WTC11 (cell line): ENCODE measurements at regions not wholly inside any gene's neighbourhood (a gene's known extent, or its start where the extent isn't known, plus 50 kb on each side); places are given as distances from the start of the nearest gene placed in this dataset.
"Not testable (repeated sequence)": the region's sequence is repeated elsewhere in the genome, so short reads cannot be mapped to it uniquely, and the experiment has no call there.

Experiments
- ATAC-seq: fragments of 200-7000 bp; cut with Tn5 transposase; 2 replicates; pipeline ENCODE4 v1.10.0; 2021; ENCODE audit warnings: mild to moderate bottlenecking, moderate library complexity
- CTCF ChIA-PET: fragments of 300-600 bp; sonication (Branson Sonifier 250); formaldehyde crosslinking; loops from one replicate; lab custom pipeline; 2021; ENCODE audit warnings: antibody characterized with exemption; lab: Charles Lee
- POLR2A ChIA-PET: fragments of 350-600 bp; sonication (Branson Sonifier 250); formaldehyde crosslinking; loops from one replicate; lab custom pipeline; 2021; ENCODE audit warnings: antibody characterized with exemption; lab: Charles Lee
- DNase-seq: peaks from one replicate; pipeline ENCODE4 v3.0.0; 2021; ENCODE audit warnings: low spot score
- H3K27ac Mint-ChIP-seq: 2 replicates; pipeline ENCODE4 v1.8.0; 2021; ENCODE audit warnings: mixed read lengths
- H3K27me3 Mint-ChIP-seq: 2 replicates; pipeline ENCODE4 v1.8.0; 2021; ENCODE audit warnings: low read depth, mild to moderate bottlenecking, moderate library complexity, mixed read lengths
- H3K36me3 Mint-ChIP-seq: 2 replicates; pipeline ENCODE4 v1.8.0; 2021; ENCODE audit warnings: mixed read lengths
- H3K4me1 Mint-ChIP-seq: 2 replicates; pipeline ENCODE4 v1.8.0; 2022; ENCODE audit warnings: mixed read lengths
- H3K4me3 Mint-ChIP-seq: 2 replicates; pipeline ENCODE4 v1.8.0; 2021; ENCODE audit warnings: mild to moderate bottlenecking, moderate library complexity, mixed read lengths
- H3K9me3 Mint-ChIP-seq: 2 replicates; pipeline ENCODE4 v1.8.0; 2021; ENCODE audit warnings: mixed read lengths
- FOXK1 ChIP-seq: sonication (generic); formaldehyde crosslinking; IDR thresholded peaks from 2 replicates; pipeline ENCODE4 v1.8.0; 2022; ENCODE audit warnings: mild to moderate bottlenecking, moderate library complexity, missing genetic modification reagents
- FOXP1 ChIP-seq: sonication (generic); formaldehyde crosslinking; IDR thresholded peaks from 2 replicates; pipeline ENCODE4 v1.8.0; 2022; ENCODE audit warnings: missing genetic modification reagents, mild to moderate bottlenecking, moderate library complexity, borderline replicate concordance
- SMAD3 ChIP-seq: sonication (generic); formaldehyde crosslinking; IDR thresholded peaks from 2 replicates; pipeline ENCODE4 v1.8.0; 2022; ENCODE audit warnings: missing genetic modification reagents, mild to moderate bottlenecking, borderline replicate concordance
- SOX15 ChIP-seq: fragments of 250-450 bp; sonication (Bioruptor Pico); IDR thresholded peaks from 2 replicates; pipeline ENCODE4 v1.9.0; 2021; ENCODE audit warnings: mild to moderate bottlenecking
- TEAD1 ChIP-seq: sonication (generic); formaldehyde crosslinking; IDR thresholded peaks from 2 replicates; pipeline ENCODE4 v1.8.0; 2022; ENCODE audit warnings: mild to moderate bottlenecking, missing genetic modification reagents
- ZNF138 ChIP-seq: sonication (generic); formaldehyde crosslinking; conservative IDR thresholded peaks from 2 replicates; pipeline ENCODE4 v1.8.1; 2022; ENCODE audit warnings: mild to moderate bottlenecking, moderate library complexity, missing genetic modification reagents
- TF ChIP-seq, protein P1 (sequence below): sonication (generic); formaldehyde crosslinking; IDR thresholded peaks from 2 replicates; pipeline ENCODE4 v1.8.0; 2022; ENCODE audit warnings: missing genetic modification reagents
- TF ChIP-seq, protein P2 (sequence below): sonication (generic); formaldehyde crosslinking; IDR thresholded peaks from 2 replicates; pipeline ENCODE4 v1.8.0; 2023; ENCODE audit warnings: mild to moderate bottlenecking, missing genetic modification reagents
- TF ChIP-seq, protein P3 (sequence below): fragments of 200-600 bp; IDR thresholded peaks from 2 replicates; pipeline ENCODE4 v1.8.0; 2022; ENCODE audit warnings: antibody characterized with exemption
- TF ChIP-seq, protein P4 (sequence below): fragments of 250-450 bp; sonication (Bioruptor Pico); IDR thresholded peaks from 2 replicates; pipeline ENCODE4 v1.9.0; 2021; ENCODE audit warnings: mild to moderate bottlenecking
- TF ChIP-seq, protein P5 (sequence below): sonication (generic); formaldehyde crosslinking; IDR thresholded peaks from 2 replicates; pipeline ENCODE4 v1.8.0; 2022; ENCODE audit warnings: mild to moderate bottlenecking, missing genetic modification reagents

DNA sequence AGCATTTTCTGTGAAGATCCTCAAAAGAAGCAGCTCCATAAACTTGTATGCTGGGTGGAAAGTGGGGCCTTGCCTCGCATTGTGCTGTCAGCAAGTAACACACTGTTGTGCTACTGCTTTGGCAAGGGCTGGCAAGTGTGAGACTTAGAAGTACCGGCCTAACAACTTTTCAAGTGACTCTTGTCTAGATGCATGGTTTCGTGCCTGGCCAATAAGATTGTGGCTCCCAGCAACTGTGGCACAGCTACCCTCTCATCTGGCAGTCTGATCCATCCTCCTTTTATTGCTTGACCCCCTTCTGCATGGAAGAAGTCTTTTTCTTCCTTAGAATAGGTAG lies 79.4 kb upstream of the VEPH1 start:
- Mint-ChIP-seq H3K36me3 (peaks cover 9% of the 10 kb centered on the region), H3K27me3 (no peaks in the 10 kb centered on the region; the same call in 1 of the 2 replicates), H3K9me3 (peaks cover 32% of the 10 kb centered on the region), H3K27ac (no peak overlapping the region), H3K4me1 (no peaks in the 10 kb centered on the region), H3K4me3 (no peak overlapping the region)
- ATAC-seq, result no peak
- no peak for DNase-seq
- CTCF ChIA-PET, result interaction anchor here (0.9 to 2.3 kb wide), 4 partner anchors 10 to 50 kb away, joined by 3 to 15 read pairs (median 8); no protein-coding TSS in a partner anchor
- POLR2A ChIA-PET, result no interaction called here
- TF ChIP-seq, protein P1, sequence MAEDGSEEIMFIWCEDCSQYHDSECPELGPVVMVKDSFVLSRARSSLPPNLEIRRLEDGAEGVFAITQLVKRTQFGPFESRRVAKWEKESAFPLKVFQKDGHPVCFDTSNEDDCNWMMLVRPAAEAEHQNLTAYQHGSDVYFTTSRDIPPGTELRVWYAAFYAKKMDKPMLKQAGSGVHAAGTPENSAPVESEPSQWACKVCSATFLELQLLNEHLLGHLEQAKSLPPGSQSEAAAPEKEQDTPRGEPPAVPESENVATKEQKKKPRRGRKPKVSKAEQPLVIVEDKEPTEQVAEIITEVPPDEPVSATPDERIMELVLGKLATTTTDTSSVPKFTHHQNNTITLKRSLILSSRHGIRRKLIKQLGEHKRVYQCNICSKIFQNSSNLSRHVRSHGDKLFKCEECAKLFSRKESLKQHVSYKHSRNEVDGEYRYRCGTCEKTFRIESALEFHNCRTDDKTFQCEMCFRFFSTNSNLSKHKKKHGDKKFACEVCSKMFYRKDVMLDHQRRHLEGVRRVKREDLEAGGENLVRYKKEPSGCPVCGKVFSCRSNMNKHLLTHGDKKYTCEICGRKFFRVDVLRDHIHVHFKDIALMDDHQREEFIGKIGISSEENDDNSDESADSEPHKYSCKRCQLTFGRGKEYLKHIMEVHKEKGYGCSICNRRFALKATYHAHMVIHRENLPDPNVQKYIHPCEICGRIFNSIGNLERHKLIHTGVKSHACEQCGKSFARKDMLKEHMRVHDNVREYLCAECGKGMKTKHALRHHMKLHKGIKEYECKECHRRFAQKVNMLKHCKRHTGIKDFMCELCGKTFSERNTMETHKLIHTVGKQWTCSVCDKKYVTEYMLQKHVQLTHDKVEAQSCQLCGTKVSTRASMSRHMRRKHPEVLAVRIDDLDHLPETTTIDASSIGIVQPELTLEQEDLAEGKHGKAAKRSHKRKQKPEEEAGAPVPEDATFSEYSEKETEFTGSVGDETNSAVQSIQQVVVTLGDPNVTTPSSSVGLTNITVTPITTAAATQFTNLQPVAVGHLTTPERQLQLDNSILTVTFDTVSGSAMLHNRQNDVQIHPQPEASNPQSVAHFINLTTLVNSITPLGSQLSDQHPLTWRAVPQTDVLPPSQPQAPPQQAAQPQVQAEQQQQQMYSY (CRISPR knock-in tag), result no peak
- TF ChIP-seq FOXP1 (CRISPR knock-in tag) (no peak), SOX15 (no peak), SMAD3 (CRISPR knock-in tag) (no peak), FOXK1 (CRISPR knock-in tag) (no peak), TEAD1 (CRISPR knock-in tag) (no peak), ZNF138 (no peak)
- TF ChIP-seq, protein P2, sequence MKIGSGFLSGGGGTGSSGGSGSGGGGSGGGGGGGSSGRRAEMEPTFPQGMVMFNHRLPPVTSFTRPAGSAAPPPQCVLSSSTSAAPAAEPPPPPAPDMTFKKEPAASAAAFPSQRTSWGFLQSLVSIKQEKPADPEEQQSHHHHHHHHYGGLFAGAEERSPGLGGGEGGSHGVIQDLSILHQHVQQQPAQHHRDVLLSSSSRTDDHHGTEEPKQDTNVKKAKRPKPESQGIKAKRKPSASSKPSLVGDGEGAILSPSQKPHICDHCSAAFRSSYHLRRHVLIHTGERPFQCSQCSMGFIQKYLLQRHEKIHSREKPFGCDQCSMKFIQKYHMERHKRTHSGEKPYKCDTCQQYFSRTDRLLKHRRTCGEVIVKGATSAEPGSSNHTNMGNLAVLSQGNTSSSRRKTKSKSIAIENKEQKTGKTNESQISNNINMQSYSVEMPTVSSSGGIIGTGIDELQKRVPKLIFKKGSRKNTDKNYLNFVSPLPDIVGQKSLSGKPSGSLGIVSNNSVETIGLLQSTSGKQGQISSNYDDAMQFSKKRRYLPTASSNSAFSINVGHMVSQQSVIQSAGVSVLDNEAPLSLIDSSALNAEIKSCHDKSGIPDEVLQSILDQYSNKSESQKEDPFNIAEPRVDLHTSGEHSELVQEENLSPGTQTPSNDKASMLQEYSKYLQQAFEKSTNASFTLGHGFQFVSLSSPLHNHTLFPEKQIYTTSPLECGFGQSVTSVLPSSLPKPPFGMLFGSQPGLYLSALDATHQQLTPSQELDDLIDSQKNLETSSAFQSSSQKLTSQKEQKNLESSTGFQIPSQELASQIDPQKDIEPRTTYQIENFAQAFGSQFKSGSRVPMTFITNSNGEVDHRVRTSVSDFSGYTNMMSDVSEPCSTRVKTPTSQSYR (CRISPR knock-in tag), result no peak
- TF ChIP-seq, protein P3, sequence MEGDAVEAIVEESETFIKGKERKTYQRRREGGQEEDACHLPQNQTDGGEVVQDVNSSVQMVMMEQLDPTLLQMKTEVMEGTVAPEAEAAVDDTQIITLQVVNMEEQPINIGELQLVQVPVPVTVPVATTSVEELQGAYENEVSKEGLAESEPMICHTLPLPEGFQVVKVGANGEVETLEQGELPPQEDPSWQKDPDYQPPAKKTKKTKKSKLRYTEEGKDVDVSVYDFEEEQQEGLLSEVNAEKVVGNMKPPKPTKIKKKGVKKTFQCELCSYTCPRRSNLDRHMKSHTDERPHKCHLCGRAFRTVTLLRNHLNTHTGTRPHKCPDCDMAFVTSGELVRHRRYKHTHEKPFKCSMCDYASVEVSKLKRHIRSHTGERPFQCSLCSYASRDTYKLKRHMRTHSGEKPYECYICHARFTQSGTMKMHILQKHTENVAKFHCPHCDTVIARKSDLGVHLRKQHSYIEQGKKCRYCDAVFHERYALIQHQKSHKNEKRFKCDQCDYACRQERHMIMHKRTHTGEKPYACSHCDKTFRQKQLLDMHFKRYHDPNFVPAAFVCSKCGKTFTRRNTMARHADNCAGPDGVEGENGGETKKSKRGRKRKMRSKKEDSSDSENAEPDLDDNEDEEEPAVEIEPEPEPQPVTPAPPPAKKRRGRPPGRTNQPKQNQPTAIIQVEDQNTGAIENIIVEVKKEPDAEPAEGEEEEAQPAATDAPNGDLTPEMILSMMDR, result no peak
- TF ChIP-seq, protein P4, sequence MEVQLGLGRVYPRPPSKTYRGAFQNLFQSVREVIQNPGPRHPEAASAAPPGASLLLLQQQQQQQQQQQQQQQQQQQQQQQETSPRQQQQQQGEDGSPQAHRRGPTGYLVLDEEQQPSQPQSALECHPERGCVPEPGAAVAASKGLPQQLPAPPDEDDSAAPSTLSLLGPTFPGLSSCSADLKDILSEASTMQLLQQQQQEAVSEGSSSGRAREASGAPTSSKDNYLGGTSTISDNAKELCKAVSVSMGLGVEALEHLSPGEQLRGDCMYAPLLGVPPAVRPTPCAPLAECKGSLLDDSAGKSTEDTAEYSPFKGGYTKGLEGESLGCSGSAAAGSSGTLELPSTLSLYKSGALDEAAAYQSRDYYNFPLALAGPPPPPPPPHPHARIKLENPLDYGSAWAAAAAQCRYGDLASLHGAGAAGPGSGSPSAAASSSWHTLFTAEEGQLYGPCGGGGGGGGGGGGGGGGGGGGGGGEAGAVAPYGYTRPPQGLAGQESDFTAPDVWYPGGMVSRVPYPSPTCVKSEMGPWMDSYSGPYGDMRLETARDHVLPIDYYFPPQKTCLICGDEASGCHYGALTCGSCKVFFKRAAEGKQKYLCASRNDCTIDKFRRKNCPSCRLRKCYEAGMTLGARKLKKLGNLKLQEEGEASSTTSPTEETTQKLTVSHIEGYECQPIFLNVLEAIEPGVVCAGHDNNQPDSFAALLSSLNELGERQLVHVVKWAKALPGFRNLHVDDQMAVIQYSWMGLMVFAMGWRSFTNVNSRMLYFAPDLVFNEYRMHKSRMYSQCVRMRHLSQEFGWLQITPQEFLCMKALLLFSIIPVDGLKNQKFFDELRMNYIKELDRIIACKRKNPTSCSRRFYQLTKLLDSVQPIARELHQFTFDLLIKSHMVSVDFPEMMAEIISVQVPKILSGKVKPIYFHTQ (CRISPR knock-in tag), result no peak
- TF ChIP-seq, protein P5, sequence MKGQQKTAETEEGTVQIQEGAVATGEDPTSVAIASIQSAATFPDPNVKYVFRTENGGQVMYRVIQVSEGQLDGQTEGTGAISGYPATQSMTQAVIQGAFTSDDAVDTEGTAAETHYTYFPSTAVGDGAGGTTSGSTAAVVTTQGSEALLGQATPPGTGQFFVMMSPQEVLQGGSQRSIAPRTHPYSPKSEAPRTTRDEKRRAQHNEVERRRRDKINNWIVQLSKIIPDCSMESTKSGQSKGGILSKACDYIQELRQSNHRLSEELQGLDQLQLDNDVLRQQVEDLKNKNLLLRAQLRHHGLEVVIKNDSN, result no peak

DNA sequence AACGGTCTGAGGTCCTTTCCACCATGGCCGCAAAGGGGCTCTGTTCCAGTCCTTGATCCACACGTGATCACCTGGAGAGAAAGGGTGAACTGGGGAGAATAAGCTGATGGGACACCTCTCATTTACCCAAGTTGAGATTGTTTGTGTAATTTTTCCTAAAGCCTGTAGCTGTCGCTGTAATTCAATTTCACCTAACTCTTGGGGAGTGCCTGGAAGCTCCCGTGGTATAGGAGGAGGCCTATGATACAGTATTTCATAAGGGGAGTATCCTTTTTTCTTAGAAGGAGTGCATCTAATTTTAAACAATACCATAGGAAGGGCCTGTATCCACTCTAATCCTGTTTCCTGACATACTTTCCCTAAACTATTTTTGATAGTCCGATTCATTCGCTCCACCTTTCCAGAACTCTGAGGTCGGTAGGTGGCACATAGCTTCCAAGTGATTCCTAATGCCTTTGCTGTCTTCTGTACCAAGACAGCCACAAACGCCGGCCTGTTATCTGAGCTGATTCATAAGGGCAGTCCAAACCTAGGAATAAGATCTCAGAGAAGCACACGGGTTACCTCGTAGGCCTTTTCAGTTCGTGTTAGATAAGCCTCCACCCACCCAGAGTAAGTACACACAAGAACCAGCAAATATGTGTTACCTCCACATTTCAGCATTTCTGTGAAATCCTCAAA lies 78.9 kb upstream of the VEPH1 start:
- H3K4me3 Mint-ChIP-seq, ATAC-seq, H3K36me3 Mint-ChIP-seq, H3K27me3 Mint-ChIP-seq, POLR2A ChIA-PET, H3K4me1 Mint-ChIP-seq, DNase-seq, H3K27ac Mint-ChIP-seq: not testable (repeated sequence)
- CTCF ChIA-PET, result interaction anchor here (0.9 to 2.3 kb wide), 4 partner anchors 9 to 50 kb away, joined by 3 to 15 read pairs (median 8); no protein-coding TSS in a partner anchor
- H3K9me3 Mint-ChIP-seq, result peaks cover 27% of the 10 kb centered on the region
